PC-3 (cell line): ENCODE measurements at regions not wholly inside any gene's neighbourhood (a gene's known extent, or its start where the extent isn't known, plus 50 kb on each side); places are given as distances from the start of the nearest gene placed in this dataset.

Experiments
- ATAC-seq: fragments of 200-7000 bp; cut with Tn5 transposase; 2 replicates; pipeline ENCODE4 v1.9.1; 2020; ENCODE audit warnings: mild to moderate bottlenecking, moderate library complexity
- BruUV-seq: library from RNA; stranded (reverse); fragments of 400-500 nt; replicated peaks from 2 replicates; lab custom pipeline; 2021; lab: Mats Ljungman, UMichigan
- CTCF ChIA-PET: fragments of 300-600 bp; sonication (Branson Sonifier 250); formaldehyde crosslinking; loops from one replicate; lab custom pipeline; 2022; ENCODE audit warnings: antibody characterized with exemption; lab: Charles Lee
- POLR2A ChIA-PET: fragments of 300-600 bp; sonication (Branson Sonifier 250); formaldehyde crosslinking; loops from one replicate; lab custom pipeline; 2022; ENCODE audit warnings: antibody characterized with exemption; ENCODE audit not compliant: unreplicated experiment; lab: Charles Lee
- DNase-seq: peaks from one replicate; pipeline ENCODE4 v3.0.0-alpha.2; 2015
- H2AFZ ChIP-seq: fragments of 300-600 bp; sonication (generic); 2 replicates; pipeline ENCODE4 v1.6.0; 2016; ENCODE audit warnings: antibody characterized with exemption, low read length
- H3F3A ChIP-seq: fragments of 300-600 bp; sonication (generic); one replicate; pipeline ENCODE4 v1.6.0; 2017; ENCODE audit warnings: antibody characterized with exemption, low read length, control low read depth, mild to moderate bottlenecking; ENCODE audit not compliant: unreplicated experiment
- H3K27ac ChIP-seq: fragments of 300-600 bp; sonication (generic); 2 replicates; pipeline ENCODE4 v1.5.1; 2016; ENCODE audit warnings: mild to moderate bottlenecking, low read length
- H3K27me3 ChIP-seq: fragments of 300-600 bp; sonication (generic); 2 replicates; pipeline ENCODE4 v1.6.1; 2016; ENCODE audit warnings: low read length, mixed read lengths
- H3K36me3 ChIP-seq: fragments of 300-600 bp; sonication (generic); 2 replicates; pipeline ENCODE4 v1.6.1; 2016; ENCODE audit warnings: low read depth, mixed run types, low read length, mixed read lengths
- H3K4me1 ChIP-seq: fragments of 300-600 bp; sonication (generic); 2 replicates; pipeline ENCODE4 v1.5.1; 2016; ENCODE audit warnings: low read length; ENCODE audit not compliant: insufficient read depth
- H3K4me2 ChIP-seq: fragments of 300-600 bp; sonication (generic); 2 replicates; pipeline ENCODE4 v1.6.0; 2016; ENCODE audit warnings: low read length
- H3K4me3 ChIP-seq: fragments of 300-600 bp; sonication (generic); 2 replicates; pipeline ENCODE4 v1.5.1; 2016; ENCODE audit warnings: mild to moderate bottlenecking, low read length, mixed read lengths
- H3K79me2 ChIP-seq: fragments of 300-600 bp; sonication (generic); 2 replicates; pipeline ENCODE4 v1.6.1; 2017; ENCODE audit warnings: low read length, mixed read lengths
- H3K9ac ChIP-seq: fragments of 300-600 bp; sonication (generic); 2 replicates; pipeline ENCODE4 v1.6.0; 2016; ENCODE audit warnings: mild to moderate bottlenecking, low read length
- H3K9me2 ChIP-seq: fragments of 300-600 bp; sonication (generic); replicated peaks from 2 replicates; pipeline ENCODE4 v1.6.1; 2016; ENCODE audit warnings: mixed run types, low read length, mixed read lengths
- H3K9me3 ChIP-seq: fragments of 300-600 bp; sonication (generic); 2 replicates; pipeline ENCODE4 v1.6.1; 2016; ENCODE audit warnings: low read length, mixed read lengths
- H4K20me1 ChIP-seq: fragments of 300-600 bp; sonication (generic); 2 replicates; pipeline ENCODE4 v1.6.1; 2016; ENCODE audit warnings: low read length, mixed read lengths
- EZH2 ChIP-seq: fragments of 300-600 bp; sonication (generic); IDR thresholded peaks from one replicate; pipeline ENCODE4 v1.6.1; 2017; ENCODE audit warnings: antibody characterized with exemption, mild to moderate bottlenecking, low read length; ENCODE audit not compliant: unreplicated experiment
- EZH2phosphoT487 ChIP-seq: fragments of 300-600 bp; sonication (generic); IDR thresholded peaks from 2 replicates; pipeline ENCODE4 v1.6.1; 2018; ENCODE audit warnings: mild to moderate bottlenecking, antibody characterized with exemption, low read length, borderline replicate concordance
- intact Hi-C: fragments of 100-400 bp; cut with micrococcal nuclease; formaldehyde crosslinking; loops from 2 replicates; pipeline ENCODE4 v1.9.0; 2023
- TF ChIP-seq, protein P1 (sequence below): fragments of 300-600 bp; sonication (generic); conservative IDR thresholded peaks from 2 replicates; pipeline ENCODE4 v1.5.1; 2017; ENCODE audit warnings: antibody characterized with exemption, low read depth, mild to moderate bottlenecking, low read length

- Histone ChIP-seq H4K20me1 (no peaks in the 10 kb centered on the region), H3K4me2 (no peak overlapping the region), H3K4me3 (no peak overlapping the region), H3K4me1 (no peaks in the 10 kb centered on the region), H3K36me3 (no peaks in the 10 kb centered on the region), H3K9me2 (no peaks in the 10 kb centered on the region), H3F3A (no peaks in the 10 kb centered on the region), H3K27ac (no peak overlapping the region), H3K79me2 (no peaks in the 10 kb centered on the region), H3K9ac (no peak overlapping the region), H3K27me3 (no peaks in the 10 kb centered on the region), H2AFZ (no peak overlapping the region), H3K9me3 (no peaks in the 10 kb centered on the region)
- BruUV-seq, result no TSS peak
- intact Hi-C loops, result no loop called here
- DNase-seq (no peak), ATAC-seq (no peak)
- POLR2A ChIA-PET, result no interaction called here
- no peak for TF ChIP-seq EZH2
- TF ChIP-seq EZH2phosphoT487, result no peak
- TF ChIP-seq, protein P1, sequence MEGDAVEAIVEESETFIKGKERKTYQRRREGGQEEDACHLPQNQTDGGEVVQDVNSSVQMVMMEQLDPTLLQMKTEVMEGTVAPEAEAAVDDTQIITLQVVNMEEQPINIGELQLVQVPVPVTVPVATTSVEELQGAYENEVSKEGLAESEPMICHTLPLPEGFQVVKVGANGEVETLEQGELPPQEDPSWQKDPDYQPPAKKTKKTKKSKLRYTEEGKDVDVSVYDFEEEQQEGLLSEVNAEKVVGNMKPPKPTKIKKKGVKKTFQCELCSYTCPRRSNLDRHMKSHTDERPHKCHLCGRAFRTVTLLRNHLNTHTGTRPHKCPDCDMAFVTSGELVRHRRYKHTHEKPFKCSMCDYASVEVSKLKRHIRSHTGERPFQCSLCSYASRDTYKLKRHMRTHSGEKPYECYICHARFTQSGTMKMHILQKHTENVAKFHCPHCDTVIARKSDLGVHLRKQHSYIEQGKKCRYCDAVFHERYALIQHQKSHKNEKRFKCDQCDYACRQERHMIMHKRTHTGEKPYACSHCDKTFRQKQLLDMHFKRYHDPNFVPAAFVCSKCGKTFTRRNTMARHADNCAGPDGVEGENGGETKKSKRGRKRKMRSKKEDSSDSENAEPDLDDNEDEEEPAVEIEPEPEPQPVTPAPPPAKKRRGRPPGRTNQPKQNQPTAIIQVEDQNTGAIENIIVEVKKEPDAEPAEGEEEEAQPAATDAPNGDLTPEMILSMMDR, result no peak
- CTCF ChIA-PET, result no interaction called here
Observed at GRCh38 chr2:8176887-8177286, 505.0 kb upstream of the ID2 start.

DNA sequence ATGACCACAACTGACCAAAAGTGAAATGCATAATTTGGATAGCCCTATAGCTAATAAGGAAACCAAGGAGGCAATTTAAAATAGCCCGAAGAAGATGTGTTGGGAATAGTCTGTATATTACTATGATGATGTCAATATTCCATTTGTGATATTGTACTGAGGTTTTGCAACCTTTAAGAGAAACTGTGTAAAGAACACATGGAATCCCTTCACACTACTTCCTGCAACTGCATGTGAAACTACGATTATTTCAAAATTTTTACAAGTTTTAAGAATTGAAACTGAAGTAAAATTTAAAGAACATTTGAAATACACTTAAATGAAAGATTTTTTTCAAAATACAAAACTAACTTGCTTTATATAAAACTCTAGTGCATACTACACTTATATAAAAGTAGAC, 504.3 kb upstream of the ID2 start:
- Histone ChIP-seq H3K4me1 (no peaks in the 10 kb centered on the region), H3K9ac (no peak overlapping the region), H3K4me2 (no peak overlapping the region), H3K9me3 (no peaks in the 10 kb centered on the region), H2AFZ (no peak overlapping the region), H4K20me1 (no peaks in the 10 kb centered on the region), H3K9me2 (no peaks in the 10 kb centered on the region), H3K27ac (no peak overlapping the region), H3F3A (no peaks in the 10 kb centered on the region), H3K36me3 (no peaks in the 10 kb centered on the region), H3K79me2 (no peaks in the 10 kb centered on the region), H3K4me3 (no peak overlapping the region), H3K27me3 (no peaks in the 10 kb centered on the region)
- intact Hi-C loops, result no loop called here
- no TSS peak for BruUV-seq
- TF ChIP-seq EZH2phosphoT487, result no peak
- no peak for TF ChIP-seq EZH2
- TF ChIP-seq, protein P1, result no peak
- CTCF ChIA-PET, result no interaction called here
- POLR2A ChIA-PET, result no interaction called here
- ATAC-seq, result no peak
- DNase-seq, result no peak

- no TSS peak for BruUV-seq
- H3K9me2 ChIP-seq, result no peaks in the 10 kb centered on the region
- intact Hi-C loops, result no loop called here
- H3K79me2 ChIP-seq, result no peaks in the 10 kb centered on the region
- ChIA-PET CTCF (no interaction called here), POLR2A (no interaction called here)
- no peaks in the 10 kb centered on the region for H4K20me1 ChIP-seq
- no peak overlapping the region for H3K4me3 ChIP-seq
- no peak overlapping the region for H3K27ac ChIP-seq
- DNase-seq (no peak), ATAC-seq (no peak)
- no peak overlapping the region for H2AFZ ChIP-seq
- no peak overlapping the region for H3K4me2 ChIP-seq
- H3K9me3 ChIP-seq, result no peaks in the 10 kb centered on the region
- H3F3A ChIP-seq, result no peaks in the 10 kb centered on the region
- no peaks in the 10 kb centered on the region for H3K36me3 ChIP-seq
- TF ChIP-seq EZH2phosphoT487, result no peak
- TF ChIP-seq, protein P1, result no peak
- TF ChIP-seq EZH2, result no peak
- H3K27me3 ChIP-seq, result no peaks in the 10 kb centered on the region
- H3K9ac ChIP-seq, result no peak overlapping the region
- H3K4me1 ChIP-seq, result no peaks in the 10 kb centered on the region
Observed at GRCh38 chr2:8178911-8179310, 502.9 kb upstream of the ID2 start.
